ENCODE measurements at regions not wholly inside any gene's neighbourhood (a gene's known extent, or its start where the extent isn't known, plus 50 kb on each side); places are given as distances from the start of the nearest gene placed in this dataset.

DNA sequence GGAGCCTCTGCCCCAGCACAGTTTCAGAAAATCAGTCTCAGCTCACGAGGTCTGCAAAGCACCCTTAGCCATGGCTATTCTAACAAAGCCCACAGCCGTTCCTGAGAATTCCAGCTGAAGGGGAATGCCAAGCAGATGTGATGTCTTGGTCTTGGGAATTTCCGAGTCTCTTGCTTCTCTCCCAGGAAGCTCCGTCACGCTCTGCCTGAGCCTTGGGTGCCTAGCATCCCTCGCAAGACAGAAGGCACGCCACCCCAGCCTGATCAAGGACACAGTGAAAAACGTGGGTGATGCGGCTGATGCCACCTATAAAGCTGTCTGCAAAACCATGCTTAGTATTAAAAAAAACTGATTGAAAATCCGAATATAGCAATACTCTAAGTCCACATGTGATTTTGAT lies 254.6 kb downstream of the SH3BP4 start:
- WGBS (ENCODE audit: insufficient coverage, low coverage, low lambda C conversion rate, missing lambda C conversion rate): 55% methylated on average over 9 of the region's 10 CpGs
- no peak for TF ChIP-seq CTCF (IDR thresholded peaks at IDR 0.05)
- no peak for TF ChIP-seq POLR2A (IDR thresholded peaks at IDR 0.05)
- intact Hi-C loops (cut with DNase I): no loop called here

DNA sequence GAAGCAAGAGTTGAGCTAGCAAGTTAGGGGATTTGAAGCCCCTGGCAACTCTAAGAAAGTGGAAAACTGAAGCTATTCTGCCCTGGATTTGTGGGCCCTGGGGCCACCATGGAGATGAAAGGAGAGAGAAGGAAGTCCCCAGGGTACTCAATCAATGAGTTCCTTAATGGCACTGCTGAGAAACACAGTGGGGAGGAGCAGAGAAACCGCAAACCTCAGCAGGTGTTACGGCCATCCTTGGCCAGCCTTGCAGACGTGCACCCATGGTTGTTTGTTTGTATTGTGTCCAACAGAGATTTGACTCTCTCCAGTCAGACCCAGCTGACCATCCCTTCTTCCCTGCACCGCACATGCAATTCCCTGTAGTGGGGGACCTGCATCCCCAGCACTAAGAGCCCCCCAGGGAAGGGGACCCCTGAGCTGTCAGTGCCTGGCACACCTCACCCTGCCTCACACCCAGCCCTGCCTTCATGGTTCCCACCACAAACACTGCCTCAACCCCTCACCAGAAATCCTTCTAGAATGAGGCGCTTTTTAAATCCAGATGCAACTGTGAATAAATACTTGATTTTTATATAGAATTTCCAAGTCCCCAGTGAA lies 255.3 kb downstream of the SH3BP4 start:
- ATAC-seq (peak in 1 of 4 donors; percentile 20), DNase-seq (no peak)
- Histone ChIP-seq H3K27me3 (no peaks in the 10 kb centered on the region), H3K27ac (no peak overlapping the region), H3K4me3 (no peak overlapping the region), H3K9me3 (no peaks in the 10 kb centered on the region), H3K4me1 (no peaks in the 10 kb centered on the region), H3K36me3 (no peaks in the 10 kb centered on the region)
- no peak for TF ChIP-seq CTCF (IDR thresholded peaks at IDR 0.05)
- no peak for TF ChIP-seq POLR2A (IDR thresholded peaks at IDR 0.05)
- intact Hi-C loops (cut with DNase I): no loop called here
- 92% methylated on average over 1 of the region's 5 CpGs for WGBS (ENCODE audit: insufficient coverage, low coverage, low lambda C conversion rate, missing lambda C conversion rate)

More for the DNA sequence above, 254.6 kb downstream of the SH3BP4 start:
- Histone ChIP-seq H3K27me3 (no peaks in the 10 kb centered on the region), H3K4me3 (no peak overlapping the region), H3K4me1 (no peaks in the 10 kb centered on the region), H3K9me3 (no peaks in the 10 kb centered on the region), H3K36me3 (no peaks in the 10 kb centered on the region), H3K27ac (no peak overlapping the region)
- ATAC-seq: no peak
- no peak for DNase-seq

GRCh38 chr2:235211056-235211455 lies 259.2 kb downstream of the SH3BP4 start:
- no peak overlapping the region for H3K4me3 ChIP-seq
- DNase-seq (no peak), ATAC-seq (no peak)
- TF ChIP-seq CTCF (IDR thresholded peaks at IDR 0.05) (no peak), POLR2A (IDR thresholded peaks at IDR 0.05) (no peak)
- H3K27ac ChIP-seq: no peak overlapping the region
- H3K27me3 ChIP-seq: no peaks in the 10 kb centered on the region
- H3K36me3 ChIP-seq: no peaks in the 10 kb centered on the region
- no peaks in the 10 kb centered on the region for H3K4me1 ChIP-seq
- intact Hi-C loops (cut with DNase I): no loop called here
- WGBS (ENCODE audit: insufficient coverage, low coverage, low lambda C conversion rate, missing lambda C conversion rate): 21% methylated on average over 2 of the region's 2 CpGs
- H3K9me3 ChIP-seq: no peaks in the 10 kb centered on the region

GRCh38 chr2:235212501-235213158 lies 260.8 kb downstream of the SH3BP4 start:
- ATAC-seq: no peak
- TF ChIP-seq CTCF (IDR thresholded peaks at IDR 0.05) (no peak), POLR2A (IDR thresholded peaks at IDR 0.05) (no peak)
- H3K27me3 ChIP-seq: no peaks in the 10 kb centered on the region
- H3K9me3 ChIP-seq: no peaks in the 10 kb centered on the region
- 52% methylated on average over 5 of the region's 5 CpGs for WGBS (ENCODE audit: insufficient coverage, low coverage, low lambda C conversion rate, missing lambda C conversion rate)
- no peaks in the 10 kb centered on the region for H3K4me1 ChIP-seq
- intact Hi-C loops (cut with DNase I): no loop called here
- H3K27ac ChIP-seq: no peak overlapping the region
- no peaks in the 10 kb centered on the region for H3K36me3 ChIP-seq
- DNase-seq: no peak
- H3K4me3 ChIP-seq: no peak overlapping the region
